ENCODE measurements at regions not wholly inside any gene's neighbourhood (a gene's known extent, or its start where the extent isn't known, plus 50 kb on each side); places are given as distances from the start of the nearest gene placed in this dataset.

DNA sequence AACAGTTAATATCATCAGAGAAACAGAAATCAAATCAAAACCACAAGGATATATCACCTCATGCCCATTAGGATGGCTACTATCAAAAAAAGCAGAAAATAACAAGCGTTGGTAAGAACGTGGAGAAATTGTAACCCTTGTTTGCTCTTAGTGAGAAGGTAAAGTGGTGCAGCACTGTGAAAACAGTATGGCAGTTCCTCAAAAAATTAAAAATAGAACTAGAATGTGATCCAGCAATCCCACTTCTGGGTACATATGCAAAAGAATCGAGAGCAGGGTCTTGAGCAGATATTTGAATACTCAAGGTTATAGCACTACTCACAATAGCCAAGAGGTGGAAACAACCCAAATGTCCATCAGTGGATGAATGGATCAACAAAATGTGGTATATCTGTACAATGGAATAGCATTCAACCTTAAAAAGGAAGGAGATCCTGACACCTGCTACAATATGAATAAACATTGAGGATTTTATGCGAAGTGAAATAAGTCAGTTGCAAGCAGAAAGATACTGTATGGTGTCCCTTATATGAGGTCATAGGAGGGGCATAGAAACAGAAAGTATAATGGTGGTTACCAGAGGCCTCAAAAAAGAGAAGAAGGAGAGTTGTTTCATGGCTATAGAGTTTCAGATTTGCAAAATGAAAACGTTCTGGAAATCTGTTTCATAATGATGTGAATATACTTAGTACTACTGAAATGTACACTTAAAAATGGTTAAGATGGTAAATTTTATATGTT lies 131.0 kb upstream of the EEA1 start:
- no peak for DNase-seq (ENCODE audit: low read depth)
- TF ChIP-seq, protein P1, sequence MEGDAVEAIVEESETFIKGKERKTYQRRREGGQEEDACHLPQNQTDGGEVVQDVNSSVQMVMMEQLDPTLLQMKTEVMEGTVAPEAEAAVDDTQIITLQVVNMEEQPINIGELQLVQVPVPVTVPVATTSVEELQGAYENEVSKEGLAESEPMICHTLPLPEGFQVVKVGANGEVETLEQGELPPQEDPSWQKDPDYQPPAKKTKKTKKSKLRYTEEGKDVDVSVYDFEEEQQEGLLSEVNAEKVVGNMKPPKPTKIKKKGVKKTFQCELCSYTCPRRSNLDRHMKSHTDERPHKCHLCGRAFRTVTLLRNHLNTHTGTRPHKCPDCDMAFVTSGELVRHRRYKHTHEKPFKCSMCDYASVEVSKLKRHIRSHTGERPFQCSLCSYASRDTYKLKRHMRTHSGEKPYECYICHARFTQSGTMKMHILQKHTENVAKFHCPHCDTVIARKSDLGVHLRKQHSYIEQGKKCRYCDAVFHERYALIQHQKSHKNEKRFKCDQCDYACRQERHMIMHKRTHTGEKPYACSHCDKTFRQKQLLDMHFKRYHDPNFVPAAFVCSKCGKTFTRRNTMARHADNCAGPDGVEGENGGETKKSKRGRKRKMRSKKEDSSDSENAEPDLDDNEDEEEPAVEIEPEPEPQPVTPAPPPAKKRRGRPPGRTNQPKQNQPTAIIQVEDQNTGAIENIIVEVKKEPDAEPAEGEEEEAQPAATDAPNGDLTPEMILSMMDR (IDR thresholded peaks at IDR 0.05; ENCODE audit: control insufficient read depth, insufficient read depth, low read depth, low read length, missing control alignments): no peak
- H3K4me3 ChIP-seq (ENCODE audit: control insufficient read depth, low read depth, low read length): no peak overlapping the region

DNA sequence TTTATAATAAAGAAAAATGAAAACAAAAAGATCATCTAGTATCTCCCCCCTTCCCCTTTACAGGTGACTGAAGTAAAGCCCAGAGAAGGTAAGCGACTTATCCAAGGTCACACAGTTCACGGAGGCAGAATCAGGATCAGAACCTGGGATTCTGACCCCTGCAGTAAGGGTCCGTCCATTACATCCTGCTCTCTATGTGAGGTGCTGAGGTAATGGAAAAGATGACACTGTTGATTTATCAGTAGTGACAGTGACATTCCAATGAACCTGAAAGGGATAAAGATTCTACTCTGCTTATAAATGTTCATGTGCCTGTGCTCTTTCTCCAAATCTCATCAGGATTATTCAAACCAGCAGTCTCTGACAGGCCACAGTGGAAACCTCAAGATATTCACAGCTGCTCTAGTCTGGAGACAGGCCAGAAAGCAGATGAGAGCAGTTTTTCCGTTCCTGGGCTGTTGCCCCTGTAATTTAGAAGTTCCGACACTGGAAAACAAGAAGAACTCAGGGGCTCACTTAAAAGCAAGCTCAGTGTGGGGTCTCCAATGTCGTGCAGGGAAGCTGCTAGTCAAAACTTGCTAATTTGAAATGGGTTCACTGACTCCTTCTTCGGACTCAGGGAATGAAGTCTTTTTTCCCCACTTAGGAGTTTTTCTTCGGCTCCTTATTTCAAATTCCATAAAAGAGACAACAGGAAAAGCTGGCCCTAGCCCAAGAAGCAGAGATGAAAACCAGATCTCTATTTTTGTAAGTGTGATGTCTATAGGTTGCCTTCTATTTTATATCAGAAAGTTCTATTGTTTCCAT lies 131.8 kb upstream of the EEA1 start:
- no peak for DNase-seq (ENCODE audit: low read depth)
- H3K4me3 ChIP-seq (ENCODE audit: control insufficient read depth, low read depth, low read length): no peak overlapping the region; the same call in 1 of the 2 replicates
- TF ChIP-seq, protein P1 (IDR thresholded peaks at IDR 0.05; ENCODE audit: control insufficient read depth, insufficient read depth, low read depth, low read length, missing control alignments): peak; percentile 16

DNA sequence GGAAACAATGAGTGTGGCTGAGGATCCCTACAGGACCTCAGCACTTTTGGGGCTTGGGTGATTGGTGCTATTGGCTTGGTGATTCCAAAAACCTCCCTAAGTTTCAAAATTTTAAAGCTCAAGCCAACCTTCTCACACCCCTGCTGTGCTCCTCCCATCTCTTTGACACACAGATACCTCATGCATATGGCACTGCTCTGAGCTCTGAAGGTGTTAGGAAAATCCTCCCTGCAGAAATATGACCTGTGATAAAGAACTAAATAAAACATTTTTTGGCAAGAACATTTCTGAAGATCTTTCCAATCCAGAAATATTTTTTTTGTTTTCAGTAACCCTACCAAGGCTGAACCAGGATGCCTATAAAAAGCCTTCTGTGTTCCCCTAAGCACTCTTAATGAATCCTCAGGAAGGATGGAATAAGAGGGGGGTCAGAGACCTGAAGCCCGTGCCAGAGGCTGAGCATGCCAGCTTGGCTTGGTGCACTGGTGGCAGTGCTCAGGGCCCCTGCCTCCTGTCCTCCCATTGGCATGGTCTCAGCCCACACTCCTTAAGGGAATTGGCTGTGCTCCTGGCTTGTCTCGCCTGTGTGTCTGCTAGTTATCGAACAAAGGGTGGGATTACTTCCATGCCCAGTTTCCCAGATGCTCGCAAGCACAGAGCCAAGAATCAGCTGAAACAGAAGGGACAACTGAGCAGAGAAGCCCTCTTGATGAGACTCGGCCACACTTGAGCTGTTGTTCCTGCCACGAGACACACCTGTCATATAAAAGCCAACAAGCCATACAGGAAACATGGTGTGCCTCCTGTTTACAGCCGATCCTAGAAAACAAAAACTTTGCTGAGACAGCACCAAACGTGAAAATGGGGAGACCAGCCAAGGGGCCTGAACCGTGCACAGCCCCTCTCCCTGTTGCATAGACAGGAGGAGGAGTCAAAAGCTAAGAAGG lies 132.7 kb upstream of the EEA1 start:
- TF ChIP-seq, protein P1 (IDR thresholded peaks at IDR 0.05; ENCODE audit: control insufficient read depth, insufficient read depth, low read depth, low read length, missing control alignments): no peak
- DNase-seq (ENCODE audit: low read depth): no peak
- no peak overlapping the region for H3K4me3 ChIP-seq (ENCODE audit: control insufficient read depth, low read depth, low read length)

DNA sequence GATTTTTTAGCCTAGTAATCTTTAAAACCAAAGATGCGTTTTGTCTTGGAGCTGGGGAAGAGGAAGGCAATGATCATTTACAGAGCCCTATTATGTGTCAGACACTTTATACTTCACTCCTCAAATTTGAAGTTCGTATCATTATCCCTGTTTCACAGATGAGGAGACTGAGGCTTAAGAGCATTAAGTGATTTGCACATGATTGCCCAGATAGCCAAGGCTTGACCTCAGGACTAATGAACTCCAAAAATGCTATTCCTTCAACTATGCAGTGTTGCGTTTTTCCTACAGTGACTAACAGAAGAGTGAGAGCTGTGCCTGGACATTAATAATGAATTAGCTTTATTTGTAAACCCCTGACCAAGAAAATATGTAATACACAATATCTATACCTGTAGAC lies 136.8 kb upstream of the EEA1 start:
- DNase-seq (ENCODE audit: low read depth): no peak
- TF ChIP-seq, protein P1 (IDR thresholded peaks at IDR 0.05; ENCODE audit: control insufficient read depth, insufficient read depth, low read depth, low read length, missing control alignments): no peak
- H3K4me3 ChIP-seq (ENCODE audit: control insufficient read depth, low read depth, low read length): no peak overlapping the region

DNA sequence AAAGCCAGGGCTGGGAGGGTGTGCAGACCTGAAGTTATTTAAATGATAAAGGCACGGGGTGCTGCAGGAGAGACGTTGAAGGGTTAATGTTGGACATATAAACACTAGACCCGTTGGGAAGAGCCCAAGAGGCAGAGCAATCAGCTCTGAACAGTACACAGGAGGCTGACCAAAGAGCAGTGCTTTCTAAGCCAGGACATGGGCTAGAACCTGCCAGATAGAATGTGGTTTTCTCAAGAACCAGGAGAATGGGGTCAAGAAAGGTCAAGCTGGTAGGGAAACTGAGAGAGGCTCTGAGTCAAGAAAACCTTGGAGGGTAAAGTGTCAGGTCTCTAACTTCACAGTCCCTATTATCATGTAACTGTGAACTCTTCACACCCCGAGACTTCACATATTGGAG lies 143.2 kb upstream of the EEA1 start:
- no peak for DNase-seq (ENCODE audit: low read depth)
- TF ChIP-seq, protein P1 (IDR thresholded peaks at IDR 0.05; ENCODE audit: control insufficient read depth, insufficient read depth, low read depth, low read length, missing control alignments): no peak
- H3K4me3 ChIP-seq (ENCODE audit: control insufficient read depth, low read depth, low read length): no peak overlapping the region

DNA sequence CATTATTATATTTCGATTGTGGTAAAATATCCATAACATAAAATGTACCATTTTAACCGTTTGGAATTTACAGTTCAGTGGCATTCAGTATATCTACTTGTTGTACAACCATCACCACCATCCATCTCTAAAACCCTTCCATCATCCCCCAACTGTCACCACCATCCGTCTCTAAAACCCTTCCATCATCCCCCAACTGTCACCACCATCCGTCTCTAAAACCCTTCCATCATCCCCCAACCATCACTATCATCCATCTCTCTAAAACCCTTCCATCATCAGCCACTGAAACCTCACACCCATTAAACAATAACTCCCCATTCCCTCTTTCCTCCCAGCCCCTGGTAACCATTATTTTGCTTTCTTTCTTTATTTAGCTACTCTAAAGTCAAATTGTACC lies 144.2 kb upstream of the EEA1 start:
- TF ChIP-seq, protein P1 (IDR thresholded peaks at IDR 0.05; ENCODE audit: control insufficient read depth, insufficient read depth, low read depth, low read length, missing control alignments): no peak
- no peak overlapping the region for H3K4me3 ChIP-seq (ENCODE audit: control insufficient read depth, low read depth, low read length)
- no peak for DNase-seq (ENCODE audit: low read depth)
